PC-9 (cell line): ENCODE measurements at regions not wholly inside any gene's neighbourhood (a gene's known extent, or its start where the extent isn't known, plus 50 kb on each side); places are given as distances from the start of the nearest gene placed in this dataset.
"Not testable (repeated sequence)": the region's sequence is repeated elsewhere in the genome, so short reads cannot be mapped to it uniquely, and the experiment has no call there.

ENCODE experiments used
- BruUV-seq: library from RNA; stranded (reverse); fragments of 400-500 nt; replicated peaks from 2 replicates; lab custom pipeline; 2021; lab: Mats Ljungman, UMichigan
- CTCF ChIA-PET: fragments of 300-600 bp; sonication (Branson Sonifier 250); formaldehyde crosslinking; loops from one replicate; lab custom pipeline; 2022; ENCODE audit warnings: antibody characterized with exemption; lab: Charles Lee
- POLR2A ChIA-PET: fragments of 300-600 bp; sonication (Branson Sonifier 250); formaldehyde crosslinking; loops from one replicate; lab custom pipeline; 2022; ENCODE audit warnings: antibody characterized with exemption; ENCODE audit not compliant: unreplicated experiment; lab: Charles Lee
- DNase-seq, 2 experiments: peaks; one replicate each; pipeline versions ENCODE4 v3.0.0 to v3.0.0-alpha.2; 2015 to 2022; ENCODE audit warnings: mixed read lengths in 1 of 2
- H2AFZ ChIP-seq: fragments of 200-600 bp; sonication (generic); 2 replicates; pipeline ENCODE4 v1.8.1; 2017; ENCODE audit warnings: antibody characterized with exemption
- H3F3A ChIP-seq: fragments of 200-600 bp; sonication (generic); 2 replicates; pipeline ENCODE4 v1.8.1; 2017; ENCODE audit warnings: antibody characterized with exemption, mild to moderate bottlenecking, low read depth; ENCODE audit not compliant: insufficient read depth
- H3K27ac ChIP-seq: fragments of 200-600 bp; sonication (generic); 2 replicates; pipeline ENCODE4 v1.6.1; 2016; ENCODE audit warnings: mixed run types
- H3K27me3 ChIP-seq: fragments of 200-600 bp; sonication (generic); 2 replicates; pipeline ENCODE4 v1.6.1; 2016; ENCODE audit warnings: low read depth, mixed run types; ENCODE audit not compliant: insufficient read depth
- H3K36me3 ChIP-seq: fragments of 200-600 bp; sonication (generic); 2 replicates; pipeline ENCODE4 v1.6.1; 2016; ENCODE audit warnings: low read depth, mixed run types
- H3K4me1 ChIP-seq: fragments of 200-600 bp; sonication (generic); replicated peaks from 2 replicates; pipeline ENCODE4 v1.6.1; 2016; ENCODE audit warnings: mixed run types; ENCODE audit not compliant: insufficient read depth
- H3K4me2 ChIP-seq: fragments of 200-600 bp; sonication (generic); 2 replicates; pipeline ENCODE4 v1.6.1; 2017; ENCODE audit warnings: mixed run types
- H3K4me3 ChIP-seq: fragments of 200-600 bp; sonication (generic); 2 replicates; pipeline ENCODE4 v1.6.1; 2016; ENCODE audit warnings: mixed run types
- H3K79me2 ChIP-seq: fragments of 200-600 bp; sonication (generic); 2 replicates; pipeline ENCODE4 v1.6.1; 2017; ENCODE audit warnings: low read depth, mixed run types
- H3K9me2 ChIP-seq: fragments of 200-600 bp; sonication (generic); 2 replicates; pipeline ENCODE4 v1.8.1; 2017; ENCODE audit warnings: mild to moderate bottlenecking; ENCODE audit not compliant: insufficient read depth
- H3K9me3 ChIP-seq: fragments of 200-600 bp; sonication (generic); 2 replicates; pipeline ENCODE4 v1.8.1; 2016; ENCODE audit warnings: low read depth; ENCODE audit not compliant: insufficient read depth
- H4K20me1 ChIP-seq: fragments of 200-600 bp; sonication (generic); 2 replicates; pipeline ENCODE4 v1.8.1; 2017; ENCODE audit not compliant: insufficient read depth
- EZH2 ChIP-seq: fragments of 200-600 bp; sonication (generic); IDR thresholded peaks from 2 replicates; pipeline ENCODE4 v1.8.0; 2017; ENCODE audit warnings: antibody characterized with exemption, low read depth
- intact Hi-C: fragments of 100-400 bp; cut with micrococcal nuclease; formaldehyde crosslinking; loops from one replicate; pipeline ENCODE4 v1.10.0; 2022; ENCODE audit not compliant: unreplicated experiment
- TF ChIP-seq, protein P1 (sequence below): fragments of 200-600 bp; sonication (generic); conservative IDR thresholded peaks from 2 replicates; pipeline ENCODE4 v1.6.1; 2017; ENCODE audit warnings: mixed run types, antibody characterized with exemption, mild to moderate bottlenecking, moderate library complexity

DNA sequence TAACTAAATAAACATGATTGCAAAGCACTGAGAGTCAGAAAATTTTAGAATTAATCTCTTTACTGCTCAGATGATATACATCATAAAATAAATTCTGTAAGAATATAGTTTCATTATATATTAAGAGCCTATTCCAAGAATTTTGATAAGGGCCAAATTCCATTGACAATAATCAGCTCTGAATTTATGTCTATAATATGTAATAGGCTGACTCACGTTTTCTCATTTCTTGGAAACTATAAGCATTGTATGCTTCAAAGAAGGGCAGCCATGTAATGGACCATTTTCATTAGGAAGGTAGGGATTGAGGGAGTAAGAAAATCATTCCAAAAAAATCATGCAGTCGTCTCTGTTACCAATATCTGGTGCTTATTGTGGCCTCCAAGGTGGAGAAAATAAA, 315.9 kb downstream of the ZIC4 start:
- Histone ChIP-seq H3K4me1 (no peaks in the 10 kb centered on the region), H3K27ac (no peak overlapping the region), H3K27me3 (no peaks in the 10 kb centered on the region), H3K79me2 (no peaks in the 10 kb centered on the region), H3K9me2 (no peaks in the 10 kb centered on the region), H3K4me2 (no peak overlapping the region), H2AFZ (no peak overlapping the region), H4K20me1 (no peaks in the 10 kb centered on the region), H3F3A (no peaks in the 10 kb centered on the region), H3K4me3 (no peak overlapping the region), H3K9me3 (no peaks in the 10 kb centered on the region), H3K36me3 (no peaks in the 10 kb centered on the region)
- no peak for TF ChIP-seq EZH2
- TF ChIP-seq, protein P1, sequence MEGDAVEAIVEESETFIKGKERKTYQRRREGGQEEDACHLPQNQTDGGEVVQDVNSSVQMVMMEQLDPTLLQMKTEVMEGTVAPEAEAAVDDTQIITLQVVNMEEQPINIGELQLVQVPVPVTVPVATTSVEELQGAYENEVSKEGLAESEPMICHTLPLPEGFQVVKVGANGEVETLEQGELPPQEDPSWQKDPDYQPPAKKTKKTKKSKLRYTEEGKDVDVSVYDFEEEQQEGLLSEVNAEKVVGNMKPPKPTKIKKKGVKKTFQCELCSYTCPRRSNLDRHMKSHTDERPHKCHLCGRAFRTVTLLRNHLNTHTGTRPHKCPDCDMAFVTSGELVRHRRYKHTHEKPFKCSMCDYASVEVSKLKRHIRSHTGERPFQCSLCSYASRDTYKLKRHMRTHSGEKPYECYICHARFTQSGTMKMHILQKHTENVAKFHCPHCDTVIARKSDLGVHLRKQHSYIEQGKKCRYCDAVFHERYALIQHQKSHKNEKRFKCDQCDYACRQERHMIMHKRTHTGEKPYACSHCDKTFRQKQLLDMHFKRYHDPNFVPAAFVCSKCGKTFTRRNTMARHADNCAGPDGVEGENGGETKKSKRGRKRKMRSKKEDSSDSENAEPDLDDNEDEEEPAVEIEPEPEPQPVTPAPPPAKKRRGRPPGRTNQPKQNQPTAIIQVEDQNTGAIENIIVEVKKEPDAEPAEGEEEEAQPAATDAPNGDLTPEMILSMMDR, result no peak
- intact Hi-C loops, result loop anchor here (10.0 kb wide), 1 partner anchor 1624 kb away; no protein-coding TSS in a partner anchor
- ChIA-PET POLR2A (no interaction called here), CTCF (no interaction called here)
- no TSS peak for BruUV-seq
- DNase-seq, result no peak

DNA sequence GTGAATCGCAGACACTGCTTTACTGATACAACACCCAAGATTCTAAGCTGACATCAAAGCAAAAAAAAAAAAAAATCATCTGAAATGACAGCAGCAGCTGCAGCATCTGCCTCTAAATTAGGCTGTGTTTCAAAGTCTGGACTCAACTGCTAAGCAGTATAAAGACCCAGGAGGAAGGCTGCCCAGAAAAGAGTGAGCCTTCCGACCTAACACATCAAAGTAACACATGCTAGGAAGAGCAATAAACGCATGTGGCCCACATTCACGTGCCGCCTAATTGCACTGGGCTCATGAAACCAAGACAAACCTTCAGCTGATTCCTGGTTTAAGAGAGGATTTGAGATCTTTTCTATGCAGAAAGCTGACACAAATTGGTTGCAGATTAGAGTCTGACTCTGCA, 317.1 kb downstream of the ZIC4 start:
- no peak for TF ChIP-seq EZH2
- TF ChIP-seq, protein P1, result no peak
- CTCF ChIA-PET, result no interaction called here
- DNase-seq, result no peak
- Histone ChIP-seq H3K27ac (no peak overlapping the region), H3K4me1 (no peaks in the 10 kb centered on the region), H2AFZ (no peak overlapping the region), H3K9me3 (no peaks in the 10 kb centered on the region), H3K27me3 (no peaks in the 10 kb centered on the region), H4K20me1 (no peaks in the 10 kb centered on the region), H3K79me2 (no peaks in the 10 kb centered on the region), H3K4me2 (no peak overlapping the region), H3F3A (no peaks in the 10 kb centered on the region), H3K9me2 (no peaks in the 10 kb centered on the region), H3K36me3 (no peaks in the 10 kb centered on the region), H3K4me3 (no peak overlapping the region)
- BruUV-seq, result no TSS peak
- intact Hi-C loops, result no loop called here
- POLR2A ChIA-PET, result no interaction called here

DNA sequence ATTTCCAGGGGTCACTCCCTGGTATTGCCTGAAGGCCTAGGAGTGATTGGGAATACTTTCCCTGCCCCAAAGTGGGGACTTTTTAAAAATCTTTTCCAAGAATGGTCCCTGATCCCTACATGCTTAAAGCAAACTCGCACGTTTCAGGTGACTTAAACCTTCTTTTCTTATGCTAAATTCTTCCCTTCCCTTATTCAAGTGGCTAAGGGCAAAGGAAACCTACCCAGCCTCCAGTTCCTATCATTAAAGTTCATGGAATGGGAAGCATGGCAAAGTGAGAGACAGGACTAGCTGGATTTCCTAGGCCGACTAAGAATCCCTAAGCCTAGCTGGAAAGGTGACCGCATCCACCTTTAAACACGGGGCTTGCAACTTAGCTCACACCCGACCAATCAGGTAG, 346.8 kb downstream of the ZIC4 start:
- POLR2A ChIA-PET, H3K9me3 ChIP-seq, H3K27me3 ChIP-seq, intact Hi-C loops, H3K79me2 ChIP-seq, CTCF ChIA-PET, H3K4me3 ChIP-seq, H4K20me1 ChIP-seq, H3K36me3 ChIP-seq, H3K27ac ChIP-seq, H3K9me2 ChIP-seq, DNase-seq, H2AFZ ChIP-seq, H3F3A ChIP-seq, BruUV-seq, H3K4me1 ChIP-seq, H3K4me2 ChIP-seq: not testable (repeated sequence)

DNA sequence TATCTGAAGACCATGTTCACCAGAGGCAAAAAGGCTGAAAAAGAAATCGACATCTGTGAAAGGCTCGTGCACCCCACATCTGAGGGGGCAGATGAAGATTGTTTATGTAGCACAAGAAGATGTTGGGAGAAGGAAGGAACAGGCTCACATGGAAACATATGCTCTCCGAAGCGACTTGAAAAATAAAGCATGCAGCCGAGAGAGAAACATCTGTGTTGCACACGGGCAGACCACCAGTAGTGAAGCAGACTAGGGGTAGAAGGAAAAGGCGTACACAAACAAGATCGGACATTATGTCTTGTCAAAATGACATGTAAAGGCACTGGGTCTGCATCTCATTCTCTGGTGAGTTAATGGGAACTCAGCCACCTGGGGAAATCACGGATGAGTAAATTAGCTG, 356.5 kb downstream of the ZIC4 start:
- H2AFZ ChIP-seq, result no peak overlapping the region
- DNase-seq, result no peak

More for the DNA sequence above, 356.5 kb downstream of the ZIC4 start:
- CTCF ChIA-PET, result no interaction called here
- intact Hi-C loops, result no loop called here
- no peaks in the 10 kb centered on the region for H3K79me2 ChIP-seq
- no peak overlapping the region for H3K4me3 ChIP-seq
- no peaks in the 10 kb centered on the region for H3K36me3 ChIP-seq
- H3K4me2 ChIP-seq, result no peak overlapping the region
- H3K27me3 ChIP-seq, result no peaks in the 10 kb centered on the region
- H3F3A ChIP-seq, result no peaks in the 10 kb centered on the region
- H3K4me1 ChIP-seq, result no peaks in the 10 kb centered on the region
- no peak for TF ChIP-seq EZH2
- TF ChIP-seq, protein P1, result no peak
- H3K27ac ChIP-seq, result no peak overlapping the region
- H3K9me2 ChIP-seq, result no peaks in the 10 kb centered on the region
- BruUV-seq, result no TSS peak
- no peaks in the 10 kb centered on the region for H3K9me3 ChIP-seq
- POLR2A ChIA-PET, result no interaction called here
- H4K20me1 ChIP-seq, result no peaks in the 10 kb centered on the region
